ENCODE measurements at regions not wholly inside any gene's neighbourhood (a gene's known extent, or its start where the extent isn't known, plus 50 kb on each side); places are given as distances from the start of the nearest gene placed in this dataset.

- no peak for DNase-seq (ENCODE audit: extremely low read depth in 1 of 11, low read depth in 9 of 11, low spot score in 4 of 11)
These were observed 51.5 kb upstream of the DAB1 start for GRCh38 chr1:57475366-57475765.

GRCh38 chr1:57474137-57474750, 50.4 kb upstream of the DAB1 start:
- no peak for DNase-seq (ENCODE audit: extremely low read depth in 1 of 11, low read depth in 9 of 11, low spot score in 4 of 11)

Measured in renal cortex interstitium (tissue), 11 donors.